ENCODE measurements at regions not wholly inside any gene's neighbourhood (a gene's known extent, or its start where the extent isn't known, plus 50 kb on each side); places are given as distances from the start of the nearest gene placed in this dataset.

- DNase-seq: no peak
- H3K36me3 ChIP-seq: no peaks in the 10 kb centered on the region
- H3K4me1 ChIP-seq: no peaks in the 10 kb centered on the region
- no peaks in the 10 kb centered on the region for H3K27me3 ChIP-seq
- TF ChIP-seq POLR2A (IDR thresholded peaks at IDR 0.05): no peak
- TF ChIP-seq, protein P1, sequence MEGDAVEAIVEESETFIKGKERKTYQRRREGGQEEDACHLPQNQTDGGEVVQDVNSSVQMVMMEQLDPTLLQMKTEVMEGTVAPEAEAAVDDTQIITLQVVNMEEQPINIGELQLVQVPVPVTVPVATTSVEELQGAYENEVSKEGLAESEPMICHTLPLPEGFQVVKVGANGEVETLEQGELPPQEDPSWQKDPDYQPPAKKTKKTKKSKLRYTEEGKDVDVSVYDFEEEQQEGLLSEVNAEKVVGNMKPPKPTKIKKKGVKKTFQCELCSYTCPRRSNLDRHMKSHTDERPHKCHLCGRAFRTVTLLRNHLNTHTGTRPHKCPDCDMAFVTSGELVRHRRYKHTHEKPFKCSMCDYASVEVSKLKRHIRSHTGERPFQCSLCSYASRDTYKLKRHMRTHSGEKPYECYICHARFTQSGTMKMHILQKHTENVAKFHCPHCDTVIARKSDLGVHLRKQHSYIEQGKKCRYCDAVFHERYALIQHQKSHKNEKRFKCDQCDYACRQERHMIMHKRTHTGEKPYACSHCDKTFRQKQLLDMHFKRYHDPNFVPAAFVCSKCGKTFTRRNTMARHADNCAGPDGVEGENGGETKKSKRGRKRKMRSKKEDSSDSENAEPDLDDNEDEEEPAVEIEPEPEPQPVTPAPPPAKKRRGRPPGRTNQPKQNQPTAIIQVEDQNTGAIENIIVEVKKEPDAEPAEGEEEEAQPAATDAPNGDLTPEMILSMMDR (IDR thresholded peaks at IDR 0.05): no peak
- H3K27ac ChIP-seq: no peak overlapping the region
- H3K4me3 ChIP-seq (replicated peaks in 1 of 3): no peak overlapping the region
- intact Hi-C loops (cut with DNase I): no loop called here
- H3K9me3 ChIP-seq: no peaks in the 10 kb centered on the region
These were observed 140.7 kb upstream of the SPRY2 start for GRCh38 chr13:80481588-80481987.

- Histone ChIP-seq H3K27ac (no peak overlapping the region), H3K36me3 (no peaks in the 10 kb centered on the region), H3K4me1 (peaks cover 8 to 9% of the 10 kb centered on the region in 2 donors), H3K9me3 (no peaks in the 10 kb centered on the region), H3K4me3 (replicated peaks in 1 of 3) (no peak overlapping the region), H3K27me3 (no peaks in the 10 kb centered on the region)
- 81 to 82% methylated on average over 5 of the region's 5 CpGs for WGBS, 2 donors
- no peak for DNase-seq
- TF ChIP-seq POLR2A (IDR thresholded peaks at IDR 0.05): no peak
- TF ChIP-seq, protein P1 (IDR thresholded peaks at IDR 0.05): no peak
- intact Hi-C loops (cut with DNase I): no loop called here
These were observed 136.9 kb upstream of the SPRY2 start for GRCh38 chr13:80477661-80478443.

GRCh38 chr13:80476953-80477352 is 136.0 kb upstream of the SPRY2 start:
- H3K4me3 ChIP-seq (replicated peaks in 1 of 3): no peak overlapping the region
- no peak overlapping the region for H3K27ac ChIP-seq
- no peak for TF ChIP-seq POLR2A (IDR thresholded peaks at IDR 0.05)
- TF ChIP-seq, protein P1 (IDR thresholded peaks at IDR 0.05): no peak
- no peaks in the 10 kb centered on the region for H3K9me3 ChIP-seq
- no peaks in the 10 kb centered on the region for H3K36me3 ChIP-seq
- 61 to 88% methylated on average over 3 of the region's 3 CpGs for WGBS, 2 donors
- no peaks in the 10 kb centered on the region for H3K27me3 ChIP-seq
- intact Hi-C loops (cut with DNase I): no loop called here
- DNase-seq: no peak
- H3K4me1 ChIP-seq: peaks cover 8 to 9% of the 10 kb centered on the region in 2 donors

- intact Hi-C loops (cut with DNase I): no loop called here
- DNase-seq: no peak
- TF ChIP-seq POLR2A (IDR thresholded peaks at IDR 0.05): no peak
- TF ChIP-seq, protein P1 (IDR thresholded peaks at IDR 0.05): no peak
- Histone ChIP-seq H3K9me3 (no peaks in the 10 kb centered on the region), H3K36me3 (no peaks in the 10 kb centered on the region), H3K4me1 (peaks cover 8 to 9% of the 10 kb centered on the region in 2 donors), H3K4me3 (replicated peaks in 1 of 3) (no peak overlapping the region), H3K27ac (no peak overlapping the region), H3K27me3 (no peaks in the 10 kb centered on the region)
- 78 to 86% methylated on average over 2 of the region's 2 CpGs for WGBS, 2 donors
These were observed 134.8 kb upstream of the SPRY2 start for GRCh38 chr13:80475718-80476117.

DNA sequence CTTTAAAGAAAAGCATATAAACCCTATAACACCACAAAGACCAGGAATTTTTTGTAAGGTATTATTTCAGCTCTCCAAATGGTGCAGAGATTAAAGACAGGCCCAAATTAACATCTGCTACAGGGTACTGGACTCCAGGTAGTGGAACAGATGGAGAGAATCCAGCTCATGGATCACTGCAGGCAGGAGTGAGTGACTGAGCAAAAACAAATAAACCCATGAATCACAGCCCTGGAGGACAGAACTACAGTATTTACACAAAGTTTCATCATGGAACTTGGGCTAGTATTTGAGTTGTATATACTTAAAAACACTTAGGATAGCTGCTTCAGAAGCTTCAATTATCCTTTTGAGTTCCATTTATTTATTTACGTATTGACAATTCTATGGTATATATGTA is 132.8 kb upstream of the SPRY2 start:
- H3K9me3 ChIP-seq: no peaks in the 10 kb centered on the region
- H3K4me3 ChIP-seq (replicated peaks in 1 of 3): no peak overlapping the region
- peaks cover 9 to 14% of the 10 kb centered on the region in 2 donors for H3K4me1 ChIP-seq
- H3K27me3 ChIP-seq: no peaks in the 10 kb centered on the region
- TF ChIP-seq POLR2A (IDR thresholded peaks at IDR 0.05): no peak
- TF ChIP-seq, protein P1 (IDR thresholded peaks at IDR 0.05): no peak
- DNase-seq: peak; percentile 16 to 37
- WGBS, 2 donors: 58 to 67% methylated on average over 1 of the region's 1 CpG
- H3K27ac ChIP-seq: no peak overlapping the region
- intact Hi-C loops (cut with DNase I): no loop called here
- H3K36me3 ChIP-seq: no peaks in the 10 kb centered on the region
